ENCODE measurements at regions not wholly inside any gene's neighbourhood (a gene's known extent, or its start where the extent isn't known, plus 50 kb on each side); places are given as distances from the start of the nearest gene placed in this dataset.

DNA sequence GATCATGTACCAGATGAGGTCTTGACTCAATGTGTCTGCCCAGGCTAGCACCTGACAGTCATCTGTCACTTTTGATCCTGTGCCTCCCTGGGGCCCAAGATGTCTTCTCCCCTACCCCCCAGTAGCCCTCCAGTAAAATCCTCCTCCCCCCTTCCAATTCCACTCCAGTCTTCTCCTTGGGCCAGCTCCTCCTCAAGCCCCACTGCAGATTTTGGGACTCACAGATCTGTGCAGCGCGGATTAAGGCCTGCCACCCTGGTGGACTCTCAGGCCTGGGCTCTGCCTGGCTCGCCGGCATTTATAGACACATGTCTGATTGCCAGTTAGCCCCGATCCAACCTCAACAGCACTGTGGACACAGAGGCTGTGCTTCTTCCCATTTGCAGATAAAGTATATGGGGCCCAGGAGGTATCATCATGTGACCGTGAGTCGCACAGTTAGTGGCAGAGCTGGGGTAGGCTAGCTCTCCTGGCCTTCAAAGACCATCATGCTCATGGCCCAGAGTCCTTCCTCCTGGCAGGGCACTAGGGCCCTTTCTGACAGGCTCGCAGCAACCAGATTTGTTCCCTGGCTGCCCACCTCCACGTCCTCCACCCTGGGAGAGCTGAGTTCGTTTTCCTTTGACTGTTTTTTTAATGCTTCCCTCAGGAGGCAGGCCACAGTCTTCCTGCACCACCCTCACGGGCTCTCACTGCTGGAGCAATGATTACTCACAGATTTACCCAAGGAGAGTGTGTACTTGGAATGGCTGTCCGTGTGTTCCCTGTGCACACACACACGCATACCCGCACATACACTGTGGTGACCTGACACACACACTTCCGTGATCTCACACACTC, 98.3 kb upstream of the DIO3 start:
- no peak for DNase-seq

DNA sequence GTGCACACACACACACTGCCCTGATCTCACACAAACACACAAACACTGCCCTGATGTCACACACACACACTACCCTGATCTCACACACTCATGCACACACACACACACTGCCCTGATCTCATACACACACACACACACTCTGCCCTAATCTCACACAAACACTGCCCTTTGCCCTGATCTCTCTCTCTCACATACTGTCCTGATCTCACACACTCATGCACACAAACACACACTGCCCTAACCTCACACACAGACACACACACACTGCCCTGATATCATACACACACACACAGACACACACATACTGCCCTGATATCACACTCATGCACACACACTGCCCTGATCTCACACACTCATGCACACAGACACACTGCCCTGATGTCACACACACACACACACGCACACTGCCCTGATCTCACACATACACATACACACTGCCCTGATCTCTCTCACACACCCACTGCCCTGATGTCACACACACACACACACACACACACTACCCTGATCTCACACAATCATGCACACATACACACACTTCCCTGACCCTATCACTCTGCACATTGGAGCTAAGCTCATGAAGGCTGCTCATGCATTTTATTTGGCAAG, 97.6 kb upstream of the DIO3 start:
- DNase-seq: no peak

DNA sequence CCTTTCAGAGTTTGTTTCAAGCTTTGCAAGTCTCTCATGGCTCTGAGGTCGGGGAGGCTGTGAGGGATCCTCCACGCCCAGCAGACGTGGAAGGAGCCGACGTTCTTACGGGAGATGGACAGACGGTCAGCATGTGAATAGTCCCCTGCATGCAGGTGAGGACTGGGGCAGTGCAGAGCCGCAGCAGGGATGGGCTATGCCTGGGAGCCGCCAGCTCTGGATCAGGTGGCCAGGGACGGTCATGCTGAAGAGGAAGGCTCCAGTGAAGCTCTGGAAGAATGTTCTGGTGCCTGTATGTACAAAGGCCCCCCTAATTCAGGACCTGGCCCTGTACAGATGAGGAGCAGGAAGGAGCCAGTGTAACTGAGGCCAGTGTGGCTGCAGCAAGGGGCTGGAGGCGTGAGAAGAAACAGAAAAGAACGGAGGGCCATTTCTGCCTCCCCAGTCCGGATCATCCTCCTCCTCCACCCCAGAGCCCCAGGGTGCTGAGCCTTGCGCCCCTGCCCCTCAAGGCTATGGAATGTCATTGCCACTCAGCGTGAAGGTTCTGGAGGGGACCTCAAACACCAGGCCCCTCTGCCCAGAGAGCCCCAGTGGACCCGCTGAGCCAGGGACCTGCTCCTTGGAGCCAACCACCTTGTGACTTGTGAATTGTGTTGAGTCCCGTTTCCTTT, 96.8 kb upstream of the DIO3 start:
- DNase-seq: no peak

DNA sequence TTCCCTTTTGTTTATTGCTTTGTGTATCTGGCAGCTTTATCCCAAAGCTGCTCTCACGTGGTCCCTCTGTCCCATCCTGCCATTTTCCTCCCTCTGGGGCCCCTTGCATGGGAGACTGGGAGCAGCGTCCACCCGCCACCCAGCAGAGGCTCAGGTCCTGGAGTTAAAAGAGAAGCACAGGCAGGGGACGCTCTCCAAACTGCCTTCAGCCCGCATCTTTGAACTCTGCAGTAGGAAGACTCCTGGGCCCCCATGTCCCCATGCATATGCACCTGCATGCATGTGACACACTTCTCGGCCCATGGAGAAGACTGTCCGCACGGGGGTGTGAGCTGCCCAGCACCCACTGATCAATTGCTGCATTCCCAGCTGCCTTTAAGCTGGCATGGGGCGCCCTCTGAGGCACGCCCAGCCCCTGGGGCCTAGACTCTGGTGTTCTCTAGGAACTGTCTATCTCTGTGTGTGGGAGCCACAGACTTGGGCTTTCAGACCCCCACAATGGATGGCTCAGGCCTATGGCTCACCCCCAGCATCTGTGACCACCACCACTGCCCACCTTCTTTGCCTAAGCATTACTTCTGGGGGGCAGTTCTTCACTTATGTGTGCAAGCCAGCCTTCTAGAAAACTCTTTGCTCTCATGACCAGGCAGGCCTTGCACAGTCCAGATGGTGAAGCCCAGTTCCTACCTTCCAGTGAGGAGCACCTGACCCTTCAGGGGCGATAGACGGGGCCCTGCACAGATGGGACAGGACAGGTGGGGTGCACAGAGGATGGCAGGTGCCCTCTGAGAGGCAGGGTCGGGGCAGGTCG, 96.1 kb upstream of the DIO3 start:
- DNase-seq: no peak

DNA sequence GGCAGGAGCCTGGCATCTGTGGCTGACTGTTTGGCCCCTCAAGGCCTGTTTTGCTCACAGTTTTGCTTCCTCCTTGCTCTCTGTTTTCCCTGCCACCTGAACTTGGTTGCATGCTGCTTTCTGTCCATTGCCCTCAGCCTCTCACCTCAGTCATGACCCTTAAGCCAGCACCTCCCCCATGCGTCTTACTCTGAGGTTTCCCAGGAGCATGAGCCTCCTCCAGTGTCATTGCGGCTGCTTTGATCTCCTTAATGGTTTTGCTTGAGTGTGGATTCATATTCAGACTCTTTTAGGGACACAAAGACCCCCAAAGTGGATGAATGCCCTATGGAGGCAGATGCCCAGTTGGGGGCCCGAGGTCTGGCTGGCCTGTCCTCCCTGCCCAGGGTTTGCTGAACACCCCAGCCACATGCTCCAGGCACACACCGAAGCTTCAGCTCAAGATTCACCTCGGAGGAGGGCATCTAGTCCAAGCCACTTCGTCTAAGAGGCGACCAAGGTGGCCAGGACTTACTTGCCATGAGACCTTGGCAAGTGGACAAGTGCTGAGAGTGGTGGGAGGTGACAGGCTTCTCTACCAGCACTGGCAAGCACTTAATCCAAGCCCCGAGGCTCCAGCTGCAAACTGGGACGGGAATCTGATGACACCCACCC, 95.4 kb upstream of the DIO3 start:
- no peak for DNase-seq

DNA sequence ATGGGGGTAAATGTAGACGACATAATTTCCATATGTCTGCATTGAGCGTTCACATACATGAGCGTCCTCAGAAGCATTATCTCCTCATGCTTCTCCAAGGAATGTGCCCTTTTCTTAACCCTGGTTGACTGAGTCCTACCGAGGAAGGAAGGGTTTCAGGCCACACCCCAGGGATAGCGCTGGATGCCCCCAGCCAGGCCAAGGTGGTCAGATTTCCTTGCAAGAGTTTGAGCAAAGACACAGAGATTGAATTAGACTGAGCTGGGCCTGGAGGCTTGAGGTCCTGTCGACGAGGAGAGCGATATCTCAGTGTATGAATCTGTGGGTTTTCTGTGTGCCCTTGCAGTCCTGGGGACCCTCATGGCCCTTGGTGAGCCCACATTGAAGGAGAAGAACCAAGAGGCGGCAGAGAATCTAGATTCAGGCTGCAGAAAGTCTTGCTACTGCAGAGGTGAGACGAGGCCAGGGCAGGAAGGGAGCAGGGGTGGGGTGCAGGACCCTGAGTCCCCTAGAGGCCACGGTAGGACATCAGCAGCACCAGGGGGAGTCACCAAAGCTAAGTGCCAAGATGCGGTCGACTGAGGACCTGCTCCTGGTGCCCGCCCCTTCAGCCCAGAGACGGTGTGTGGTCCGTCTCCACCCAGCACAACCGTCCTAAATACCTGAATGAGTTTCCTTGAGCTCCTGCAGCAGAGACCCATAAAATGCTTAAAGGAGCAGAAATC, 94.7 kb upstream of the DIO3 start:
- DNase-seq: no peak

DNA sequence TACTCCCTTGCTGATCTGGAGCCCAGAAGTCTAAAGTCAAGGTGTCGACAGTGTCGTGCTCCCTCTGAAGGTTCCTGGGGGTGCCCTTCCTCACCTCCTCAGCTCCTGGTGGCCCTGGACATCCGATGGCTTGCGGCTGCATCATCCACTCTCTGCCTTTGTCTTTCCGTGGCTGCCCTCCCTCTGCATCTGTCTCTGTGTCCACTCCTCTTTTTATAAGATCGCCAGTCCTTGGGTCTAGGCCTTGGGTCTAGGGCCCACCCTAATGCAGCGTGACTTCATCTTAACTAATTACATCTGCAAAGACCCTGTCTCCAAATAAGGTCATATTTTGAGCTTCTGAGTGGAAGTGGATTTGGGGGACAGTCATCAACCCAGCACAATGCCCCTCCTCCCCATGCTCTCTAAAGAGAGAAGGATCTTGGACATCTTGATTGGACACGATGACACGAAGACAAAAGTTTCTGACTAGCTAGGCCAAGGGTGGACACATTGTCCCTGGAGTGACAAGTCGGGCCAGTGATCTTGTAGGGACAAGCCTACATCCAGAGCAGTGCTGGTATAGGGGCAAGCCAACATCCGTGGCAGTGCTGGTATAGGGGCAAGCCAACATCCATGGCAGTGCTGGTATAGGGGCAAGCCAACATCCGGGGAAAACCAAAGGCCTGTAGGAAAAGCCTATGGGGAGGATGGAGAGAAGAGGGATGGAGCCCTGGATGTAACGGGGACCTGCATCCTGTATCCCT, 93.9 kb upstream of the DIO3 start:
- no peak for DNase-seq

DNA sequence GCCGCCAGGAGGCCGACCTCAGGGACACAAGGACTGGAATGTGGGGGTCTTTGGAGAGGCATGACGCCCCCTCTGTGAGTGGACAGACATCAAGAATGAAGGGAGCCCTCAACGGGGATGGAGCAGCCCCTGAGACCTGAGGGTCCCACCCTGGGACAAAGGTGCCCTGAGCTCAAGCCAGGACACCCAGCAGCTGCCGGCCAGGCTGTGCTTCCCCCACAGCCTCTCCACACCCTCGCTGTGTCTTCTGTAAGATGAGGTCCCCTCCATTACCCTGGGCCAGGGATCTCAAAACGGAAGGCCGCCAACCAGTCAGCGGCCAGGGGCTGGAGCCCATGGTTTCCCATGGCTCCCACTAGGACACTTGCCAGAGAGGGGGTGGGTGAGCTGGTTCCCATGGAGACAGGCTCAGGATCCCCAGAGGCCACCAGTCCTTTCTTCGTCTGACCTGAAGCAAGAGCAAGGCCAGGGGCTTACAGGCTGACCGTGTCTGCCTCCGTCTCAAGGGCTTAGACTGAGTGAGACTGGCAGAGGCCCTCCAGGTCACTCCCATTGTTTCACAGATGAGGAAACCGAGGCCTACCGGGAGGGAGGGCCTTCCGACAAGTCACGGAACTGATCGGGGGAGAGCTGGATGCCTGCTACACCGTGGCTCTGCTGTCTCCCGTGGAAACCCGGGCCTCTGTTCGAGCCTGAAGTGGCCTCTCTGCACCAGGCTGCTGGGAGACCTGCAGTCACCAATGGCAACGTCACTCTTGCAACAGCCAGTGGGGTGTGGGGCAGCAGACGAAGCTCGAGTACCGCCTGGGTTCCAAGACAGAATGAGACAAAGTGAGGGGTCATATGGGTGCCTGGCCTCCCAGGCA, 91.7 kb upstream of the DIO3 start:
- no peak for DNase-seq

DNA sequence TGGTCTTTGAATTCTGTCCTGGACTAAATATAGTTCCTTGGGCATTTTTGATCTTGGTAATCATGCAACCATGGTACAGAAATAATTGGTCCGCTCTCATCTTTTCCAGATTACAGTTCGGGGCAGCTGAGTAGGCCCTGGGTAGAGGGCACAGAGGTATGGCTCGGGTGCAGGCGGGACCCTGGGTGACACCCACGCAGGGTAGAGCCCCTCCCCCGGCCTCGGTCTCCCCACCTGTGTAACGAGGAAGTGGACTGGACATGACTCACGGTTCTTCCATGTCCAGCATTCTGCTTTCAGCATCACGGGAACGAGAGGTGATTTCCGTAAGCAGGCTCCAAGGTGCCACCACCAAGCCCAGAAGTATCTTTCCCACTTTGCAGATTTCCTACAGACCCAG, 91.0 kb upstream of the DIO3 start:
- DNase-seq: no peak

DNA sequence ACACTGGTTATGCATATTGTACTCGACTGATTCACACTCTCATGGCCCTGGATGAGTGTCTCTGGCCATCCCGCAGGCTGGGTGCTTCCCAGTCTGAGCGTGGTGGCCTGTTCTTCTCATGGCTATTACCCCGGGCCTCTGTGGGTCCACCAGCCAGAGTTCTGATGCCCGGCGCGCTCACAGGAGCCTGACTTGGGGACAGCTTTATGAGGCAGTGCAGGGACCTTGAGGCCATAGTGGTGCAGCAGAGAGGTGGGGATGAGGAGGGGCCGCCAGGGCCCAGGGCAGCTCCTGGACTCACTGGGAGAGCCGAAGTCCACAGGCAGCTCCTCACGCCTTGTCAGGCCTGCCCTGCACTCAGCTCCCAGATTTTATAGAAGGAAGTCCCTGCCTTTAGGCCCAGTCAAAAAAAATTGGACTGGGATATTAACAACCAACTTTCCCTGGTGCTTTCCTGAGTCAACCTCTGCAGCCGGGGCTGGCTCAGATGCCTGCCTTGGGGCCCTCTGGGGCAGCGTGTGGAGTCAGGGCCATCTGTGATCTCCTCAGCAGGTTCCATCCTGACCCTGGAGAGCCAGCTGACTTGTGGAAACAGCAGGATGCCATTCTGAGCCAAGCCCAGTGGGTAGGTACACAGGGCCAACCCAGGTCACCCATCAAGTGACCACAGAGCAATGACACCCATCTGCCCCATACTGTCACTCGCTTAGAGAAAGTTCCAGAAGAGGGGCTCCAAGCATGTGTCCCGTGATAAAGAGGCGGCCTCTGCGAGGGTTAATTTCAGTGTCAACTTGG, 89.4 kb upstream of the DIO3 start:
- no peak for DNase-seq

DNA sequence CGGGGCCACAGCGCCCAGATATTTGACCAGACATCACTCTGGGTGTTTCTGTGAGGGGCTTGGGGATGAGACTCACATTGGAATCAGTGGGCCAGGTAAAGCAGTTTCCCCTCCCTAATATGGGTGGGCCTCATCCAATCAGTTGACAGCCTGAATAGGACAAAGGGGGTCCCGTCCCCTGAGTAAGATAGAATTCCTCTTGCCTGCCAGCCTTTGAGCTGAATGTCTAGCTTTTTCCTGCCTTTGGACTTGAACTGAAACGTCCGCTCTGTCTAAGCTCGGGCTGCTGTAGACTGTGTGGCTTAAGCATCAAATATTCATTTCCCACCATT, 88.8 kb upstream of the DIO3 start:
- no peak for DNase-seq

DNA sequence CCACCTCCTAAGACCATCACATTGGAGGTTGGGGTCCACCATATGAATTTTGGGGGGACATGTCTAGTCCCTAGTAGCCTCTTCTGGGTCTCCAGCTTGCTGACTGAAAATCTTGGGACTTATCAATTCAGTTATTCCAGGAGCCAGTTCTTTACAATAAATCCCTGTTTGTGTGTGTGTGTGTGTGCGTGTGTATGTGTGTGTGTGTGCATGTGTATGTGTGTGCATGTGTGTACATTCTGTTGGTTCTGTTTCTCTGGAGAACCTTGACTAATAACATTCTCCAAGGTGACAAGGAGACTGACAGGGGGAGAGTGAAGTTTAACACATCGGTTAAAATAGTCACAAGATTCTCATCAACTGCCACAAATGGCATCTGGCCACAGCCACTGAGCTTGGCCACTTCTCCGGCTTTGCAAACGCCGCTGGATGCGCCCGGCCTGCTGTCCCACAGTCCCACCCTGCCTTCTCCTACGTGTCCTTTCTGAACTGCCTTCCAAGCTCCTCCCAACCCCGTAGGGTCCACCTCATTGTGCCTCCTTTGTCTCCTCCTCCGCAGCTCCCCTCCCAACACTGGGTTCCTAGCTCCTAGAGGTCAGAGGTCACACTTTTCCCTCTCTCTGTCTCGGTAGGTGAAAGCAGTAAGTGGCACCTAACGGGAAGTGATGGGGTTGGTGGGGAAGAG, 88.1 kb upstream of the DIO3 start:
- DNase-seq: no peak

DNA sequence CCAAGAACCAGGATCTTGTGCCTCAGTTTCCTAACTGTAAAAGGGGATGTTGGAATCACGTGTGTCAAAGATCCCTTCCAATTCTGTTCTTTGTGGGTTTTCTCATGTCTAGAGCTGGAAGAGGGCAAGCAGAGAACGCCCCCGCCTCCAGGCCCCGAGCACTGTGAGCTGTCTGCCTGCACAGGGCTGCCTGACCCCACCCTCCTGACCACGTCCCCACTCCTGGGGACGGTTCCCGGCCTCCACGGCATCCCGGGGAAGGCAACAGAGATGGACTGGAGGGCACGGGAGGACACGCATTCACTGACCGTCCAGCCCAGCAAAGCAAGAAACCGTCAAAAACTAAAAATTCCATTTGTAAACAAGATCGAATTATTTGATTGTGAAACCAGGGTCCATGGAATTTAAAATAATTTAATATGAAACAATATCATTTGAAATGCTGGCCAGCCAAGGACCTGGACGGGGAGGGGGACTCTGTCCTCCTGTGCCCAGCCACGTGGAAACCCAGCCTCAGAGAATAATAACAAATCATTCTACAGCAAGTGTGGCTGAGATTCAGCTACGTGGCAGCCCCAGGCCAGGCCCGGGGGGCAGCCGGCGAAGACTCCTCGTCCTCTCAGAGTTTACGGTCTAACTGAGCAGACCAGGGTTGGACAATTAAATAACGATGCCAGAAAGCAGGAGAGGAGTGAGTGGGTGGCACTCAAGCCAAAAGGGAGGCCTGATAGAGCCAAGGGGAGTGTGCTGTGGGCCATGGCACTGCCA, 87.3 kb upstream of the DIO3 start:
- no peak for DNase-seq

DNA sequence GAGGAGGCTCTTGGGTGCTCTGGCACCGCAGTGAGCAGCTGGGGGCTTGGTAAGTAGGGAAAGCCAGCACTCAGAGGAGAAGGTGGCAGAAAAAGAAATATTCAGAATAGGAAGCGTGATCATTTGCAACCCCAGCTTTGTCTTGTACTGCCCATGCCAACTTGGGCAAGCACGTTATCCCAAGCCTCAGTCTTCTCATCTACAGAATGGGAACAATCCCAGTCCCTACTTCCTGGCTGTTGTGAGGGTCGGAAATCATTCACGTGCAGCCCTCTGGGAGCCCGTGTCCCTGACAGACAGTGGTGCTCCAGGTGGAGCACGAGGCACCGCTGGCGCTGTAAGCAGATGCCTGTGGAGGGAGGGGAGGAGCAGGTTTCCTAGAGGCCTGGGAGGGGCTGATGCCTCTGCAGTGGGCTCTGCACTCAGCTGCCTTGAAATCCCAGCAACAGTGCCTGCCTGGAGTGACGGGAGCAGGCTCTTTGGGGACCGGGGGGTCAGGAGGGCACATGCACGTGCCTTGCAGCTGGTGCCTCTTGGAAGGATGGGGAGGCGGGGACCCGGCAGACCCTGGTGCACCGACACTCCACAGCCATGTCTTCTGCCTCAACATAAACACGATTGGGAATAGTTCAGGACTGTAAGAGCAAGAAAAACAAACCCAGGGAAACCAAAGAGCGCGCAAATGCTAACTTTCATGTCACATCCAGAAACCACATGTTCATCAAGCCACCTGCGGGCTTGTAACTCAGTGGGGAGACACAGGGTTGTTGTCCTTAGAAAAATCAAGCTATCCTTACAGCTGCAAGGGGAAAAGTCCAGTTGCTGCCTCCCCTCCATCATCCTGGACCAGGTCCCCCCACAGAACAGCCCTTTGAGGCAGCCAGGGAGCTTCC, 86.5 kb upstream of the DIO3 start:
- no peak for DNase-seq

DNA sequence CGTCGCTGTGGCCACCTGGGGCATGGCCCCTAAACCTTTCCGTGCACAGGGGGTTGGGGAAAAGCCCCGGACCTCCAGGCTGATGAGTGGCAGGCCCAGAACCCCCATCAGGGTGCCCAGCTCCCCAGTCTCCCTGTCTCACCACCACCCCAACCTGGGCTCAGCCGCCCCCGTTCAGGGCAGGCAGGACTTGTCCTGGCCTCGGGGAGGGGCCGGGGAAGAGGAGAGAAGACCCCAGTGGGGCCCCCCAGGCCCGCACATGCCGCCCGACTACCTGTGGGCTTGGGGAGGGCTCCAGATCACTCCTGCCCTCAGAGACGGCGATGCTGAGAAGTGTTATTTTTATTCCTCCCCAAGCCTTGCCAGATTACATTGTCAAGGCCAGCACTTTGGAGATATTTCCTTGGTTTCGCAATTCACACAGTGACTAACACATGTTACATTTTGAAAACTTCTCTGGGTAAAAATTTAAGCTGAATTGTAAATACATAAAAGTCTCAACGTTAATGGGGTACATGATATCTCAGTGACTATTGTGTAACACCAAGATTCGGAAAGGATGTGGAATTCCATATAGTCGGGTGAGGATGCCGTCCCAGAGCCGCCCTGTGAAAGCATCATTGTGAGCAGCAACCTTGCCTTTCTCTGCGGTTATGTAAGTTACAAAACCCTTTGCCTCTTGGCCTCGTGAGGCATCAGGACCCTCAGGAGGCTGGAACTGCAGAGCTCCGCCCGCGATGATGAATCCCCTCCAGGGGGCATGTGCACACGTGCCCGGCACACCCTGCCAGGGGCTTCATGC, 85.6 kb upstream of the DIO3 start:
- DNase-seq: no peak

DNA sequence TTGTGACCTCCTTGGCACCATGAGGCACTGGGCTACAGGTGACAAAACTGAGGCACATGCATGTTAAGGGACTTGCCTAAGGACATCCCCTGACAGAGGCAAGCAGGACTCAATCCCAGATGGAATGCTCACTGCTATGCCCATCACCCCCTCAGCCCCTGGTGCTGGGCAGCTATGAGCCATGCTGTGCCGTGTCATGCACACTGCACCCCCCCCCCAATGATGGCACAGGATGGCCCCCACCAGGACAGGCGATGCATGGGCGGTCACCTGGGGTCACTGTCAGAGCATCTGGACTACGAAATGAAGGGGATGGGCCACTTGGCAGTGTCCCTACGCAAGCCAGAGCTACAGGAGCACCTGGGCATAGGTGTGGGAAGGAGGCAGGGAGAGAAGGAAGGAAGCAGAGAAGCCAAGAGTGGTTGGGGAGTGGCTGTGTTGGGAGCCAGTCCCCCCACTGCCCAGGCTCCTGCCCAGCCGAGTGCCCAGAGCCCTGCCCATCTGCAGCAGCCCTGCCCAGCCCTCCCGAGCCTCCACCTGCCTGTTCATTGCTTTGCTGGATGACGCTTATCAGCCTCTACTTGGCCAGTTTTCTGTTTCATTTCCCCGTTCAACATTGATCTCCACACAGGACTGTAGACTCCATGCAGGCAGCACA, 84.9 kb upstream of the DIO3 start:
- no peak for DNase-seq
